ENCODE measurements at regions not wholly inside any gene's neighbourhood (a gene's known extent, or its start where the extent isn't known, plus 50 kb on each side); places are given as distances from the start of the nearest gene placed in this dataset.

GRCh38 chr1:200328379-200328778 is 81.5 kb downstream of the ZNF281 start:
- in situ Hi-C loops (cut with HindIII; ENCODE audit: low pct_unique_long_range_greater_than_20kb, low sequenced_read_pairs), result no loop called here
- no peak for DNase-seq (ENCODE audit: low read depth)

GRCh38 chr1:200323856-200324400 is 85.9 kb downstream of the ZNF281 start:
- DNase-seq (ENCODE audit: low read depth), result no peak

GRCh38 chr1:200319148-200319547 is 90.7 kb downstream of the ZNF281 start:
- peak; percentile 23 for DNase-seq (ENCODE audit: low read depth)
- in situ Hi-C loops (cut with HindIII; ENCODE audit: low pct_unique_long_range_greater_than_20kb, low sequenced_read_pairs), result no loop called here

More at GRCh38 chr1:200323856-200324400, 85.9 kb downstream of the ZNF281 start:
- in situ Hi-C loops (cut with HindIII; ENCODE audit: low pct_unique_long_range_greater_than_20kb, low sequenced_read_pairs), result no loop called here

GRCh38 chr1:200317236-200317635 is 92.6 kb downstream of the ZNF281 start:
- in situ Hi-C loops (cut with HindIII; ENCODE audit: low pct_unique_long_range_greater_than_20kb, low sequenced_read_pairs), result no loop called here
- DNase-seq (ENCODE audit: low read depth), result peak; percentile 33

- peak; percentile 10 for DNase-seq (ENCODE audit: low read depth)
- in situ Hi-C loops (cut with HindIII; ENCODE audit: low pct_unique_long_range_greater_than_20kb, low sequenced_read_pairs), result no loop called here
Measured at GRCh38 chr1:200316148-200316803, 93.6 kb downstream of the ZNF281 start.

- in situ Hi-C loops (cut with HindIII; ENCODE audit: low pct_unique_long_range_greater_than_20kb, low sequenced_read_pairs), result no loop called here
- peak; percentile 41 for DNase-seq (ENCODE audit: low read depth)
Measured at GRCh38 chr1:200314085-200314750, 95.6 kb downstream of the ZNF281 start.

- in situ Hi-C loops (cut with HindIII; ENCODE audit: low pct_unique_long_range_greater_than_20kb, low sequenced_read_pairs), result no loop called here
- DNase-seq (ENCODE audit: low read depth), result no peak
Measured at GRCh38 chr1:200311256-200311655, 98.6 kb downstream of the ZNF281 start.

- no peak for DNase-seq (ENCODE audit: low read depth)
- in situ Hi-C loops (cut with HindIII; ENCODE audit: low pct_unique_long_range_greater_than_20kb, low sequenced_read_pairs), result no loop called here
Measured at GRCh38 chr1:200310824-200311223, 99.0 kb downstream of the ZNF281 start.

- DNase-seq (ENCODE audit: low read depth), result no peak
- in situ Hi-C loops (cut with HindIII; ENCODE audit: low pct_unique_long_range_greater_than_20kb, low sequenced_read_pairs), result no loop called here
Measured at GRCh38 chr1:200307755-200308066, 102.1 kb downstream of the ZNF281 start.

GRCh38 chr1:200306944-200307754 is 102.7 kb downstream of the ZNF281 start:
- in situ Hi-C loops (cut with HindIII; ENCODE audit: low pct_unique_long_range_greater_than_20kb, low sequenced_read_pairs), result no loop called here
- DNase-seq (ENCODE audit: low read depth), result no peak

GRCh38 chr1:200305806-200306205 is 104.0 kb downstream of the ZNF281 start:
- in situ Hi-C loops (cut with HindIII; ENCODE audit: low pct_unique_long_range_greater_than_20kb, low sequenced_read_pairs), result no loop called here
- no peak for DNase-seq (ENCODE audit: low read depth)

- DNase-seq (ENCODE audit: low read depth), result no peak
- in situ Hi-C loops (cut with HindIII; ENCODE audit: low pct_unique_long_range_greater_than_20kb, low sequenced_read_pairs), result no loop called here
Measured at GRCh38 chr1:200304171-200304570, 105.7 kb downstream of the ZNF281 start.

GRCh38 chr1:200302921-200303290 is 106.9 kb downstream of the ZNF281 start:
- in situ Hi-C loops (cut with HindIII; ENCODE audit: low pct_unique_long_range_greater_than_20kb, low sequenced_read_pairs), result no loop called here

GRCh38 chr1:200302192-200302920 is 107.5 kb downstream of the ZNF281 start:
- DNase-seq (ENCODE audit: low read depth), result no peak
- in situ Hi-C loops (cut with HindIII; ENCODE audit: low pct_unique_long_range_greater_than_20kb, low sequenced_read_pairs), result no loop called here

More at GRCh38 chr1:200302921-200303290, 106.9 kb downstream of the ZNF281 start:
- no peak for DNase-seq (ENCODE audit: low read depth)

GRCh38 chr1:200301152-200301551 is 108.7 kb downstream of the ZNF281 start:
- in situ Hi-C loops (cut with HindIII; ENCODE audit: low pct_unique_long_range_greater_than_20kb, low sequenced_read_pairs), result no loop called here
- DNase-seq (ENCODE audit: low read depth), result no peak

GRCh38 chr1:200299571-200299970 is 110.3 kb downstream of the ZNF281 start:
- in situ Hi-C loops (cut with HindIII; ENCODE audit: low pct_unique_long_range_greater_than_20kb, low sequenced_read_pairs), result no loop called here
- no peak for DNase-seq (ENCODE audit: low read depth)

GRCh38 chr1:200298242-200298641 is 111.6 kb downstream of the ZNF281 start:
- DNase-seq (ENCODE audit: low read depth), result no peak
- in situ Hi-C loops (cut with HindIII; ENCODE audit: low pct_unique_long_range_greater_than_20kb, low sequenced_read_pairs), result no loop called here

GRCh38 chr1:200296091-200296661 is 113.7 kb downstream of the ZNF281 start:
- in situ Hi-C loops (cut with HindIII; ENCODE audit: low pct_unique_long_range_greater_than_20kb, low sequenced_read_pairs), result no loop called here

More at GRCh38 chr1:200296091-200296661, 113.7 kb downstream of the ZNF281 start:
- no peak for DNase-seq (ENCODE audit: low read depth)
